B cell (primary cell): ENCODE measurements at regions not wholly inside any gene's neighbourhood (a gene's known extent, or its start where the extent isn't known, plus 50 kb on each side); places are given as distances from the start of the nearest gene placed in this dataset.
"Not testable (repeated sequence)": the region's sequence is repeated elsewhere in the genome, so short reads cannot be mapped to it uniquely, and the experiment has no call there.

ENCODE experiments used
- ATAC-seq: fragments of 200-7000 bp; cut with Tn5 transposase; one replicate; pipeline ENCODE4 v1.10.0; 2021; ENCODE audit warnings: low read depth, mild to moderate bottlenecking, moderate number of reproducible peaks, moderate library complexity
- CTCF ChIA-PET: fragments of 350-600 bp; sonication (Branson Sonifier 250); formaldehyde crosslinking; loops from one replicate; lab custom pipeline; 2021; ENCODE audit warnings: antibody characterized with exemption, inconsistent platforms; lab: Charles Lee
- POLR2A ChIA-PET: fragments of 350-600 bp; sonication (Branson Sonifier 250); formaldehyde crosslinking; loops from one replicate; lab custom pipeline; 2021; ENCODE audit warnings: antibody characterized with exemption; lab: Charles Lee
- DNase-seq: peaks from one replicate; pipeline ENCODE4 v3.0.0; 2013
- H2AFZ ChIP-seq: 2 replicates; pipeline ENCODE4 v1.6.1; 2012; ENCODE audit warnings: mild to moderate bottlenecking, low read depth, low read length; ENCODE audit not compliant: insufficient read depth, poor library complexity, severe bottlenecking
- H3K27ac ChIP-seq, 2 donors: 1 replicate in 1 of 2; 2 replicates in 1 of 2; pipeline ENCODE4 v1.5.1; 2012 to 2013; ENCODE audit warnings: low read length in 2 of 2, mild to moderate bottlenecking in 2 of 2, moderate library complexity in 1 of 2
- H3K27me3 ChIP-seq, 4 experiments: fragments of 200-600 bp in 1 of 4; sonication (generic) in 1 of 4; replicated peaks in 1 of 4; 1 replicate in 2 of 4; 2 replicates in 2 of 4; pipeline versions ENCODE4 v1.6.1 to v1.7.0; 2013 to 2016; ENCODE audit warnings: low read length in 3 of 4, mild to moderate bottlenecking in 2 of 4, mixed read lengths in 1 of 4, moderate library complexity in 1 of 4; ENCODE audit not compliant: insufficient read depth in 4 of 4, control insufficient read depth in 3 of 4; ENCODE audit errors: control extremely low read depth in 1 of 4
- H3K36me3 ChIP-seq, 2 experiments: replicated peaks in 1 of 2; 1 replicate in 1 of 2; 2 replicates in 1 of 2; pipeline versions ENCODE4 v1.6.1 to v1.7.1; 2013; ENCODE audit warnings: low read length in 1 of 2; ENCODE audit not compliant: insufficient read depth in 2 of 2, control insufficient read depth in 1 of 2; ENCODE audit errors: control extremely low read depth in 1 of 2, extremely low read depth in 1 of 2
- H3K4me1 ChIP-seq, 2 donors: fragments of 200-600 bp in 1 of 2; sonication (generic) in 1 of 2; 1 replicate in 1 of 2; 2 replicates in 1 of 2; pipeline versions ENCODE4 v1.5.1 to v1.6.1; 2013 to 2017; ENCODE audit warnings: low read length in 2 of 2; ENCODE audit not compliant: control insufficient read depth in 2 of 2, insufficient read depth in 2 of 2
- H3K4me2 ChIP-seq: replicated peaks from 2 replicates; pipeline ENCODE3; 2012; ENCODE audit warnings: mild to moderate bottlenecking, low read depth, low read length; ENCODE audit not compliant: poor library complexity, severe bottlenecking
- H3K4me3 ChIP-seq, 5 experiments: fragments of 200-600 bp in 1 of 5; sonication (generic) in 1 of 5; 1 replicate in 3 of 5; 2 replicates in 2 of 5; pipeline versions ENCODE4 v1.5.1 to v1.7.0; 2011 to 2016; ENCODE audit warnings: low read length in 4 of 5, mild to moderate bottlenecking in 4 of 5, low read depth in 2 of 5, control low read depth in 1 of 5, moderate library complexity in 1 of 5; ENCODE audit not compliant: insufficient read depth in 1 of 5; ENCODE audit errors: control extremely low read depth in 1 of 5, extremely low read depth in 1 of 5
- H3K79me2 ChIP-seq: fragments of 200-600 bp; sonication (generic); one replicate; pipeline ENCODE4 v1.6.0; 2016; ENCODE audit warnings: low read length; ENCODE audit not compliant: control insufficient read depth, insufficient read depth
- H3K9ac ChIP-seq: fragments of 200-600 bp; sonication (generic); 2 replicates; pipeline ENCODE4 v1.6.1; 2017; ENCODE audit warnings: mild to moderate bottlenecking, low read length, moderate library complexity
- H3K9me3 ChIP-seq, 3 donors: one replicate each; pipeline versions ENCODE4 v1.6.1 to v1.7.1; 2013; ENCODE audit warnings: low read length in 2 of 3; ENCODE audit not compliant: control insufficient read depth in 2 of 3, insufficient read depth in 1 of 3; ENCODE audit errors: control extremely low read depth in 1 of 3
- H4K20me1 ChIP-seq: 2 replicates; pipeline ENCODE4 v1.6.0; 2012; ENCODE audit warnings: mild to moderate bottlenecking, low read length; ENCODE audit not compliant: insufficient read depth, control insufficient read depth, poor library complexity, severe bottlenecking
- H3K27ac Mint-ChIP-seq: one replicate; pipeline ENCODE4 v1.8.0; 2021; ENCODE audit warnings: mixed read lengths
- H3K27me3 Mint-ChIP-seq: one replicate; pipeline ENCODE4 v1.8.0; 2021; ENCODE audit warnings: mixed read lengths
- H3K4me1 Mint-ChIP-seq: one replicate; pipeline ENCODE4 v1.8.0; 2021; ENCODE audit warnings: mixed read lengths
- H3K4me3 Mint-ChIP-seq: one replicate; pipeline ENCODE4 v1.8.0; 2021; ENCODE audit warnings: mixed read lengths
- H3K9me3 Mint-ChIP-seq: one replicate; pipeline ENCODE4 v1.8.0; 2022; ENCODE audit warnings: mixed read lengths; ENCODE audit not compliant: insufficient read depth
- EZH2 ChIP-seq: IDR thresholded peaks from 2 replicates; pipeline ENCODE4 v1.6.1; 2012; ENCODE audit warnings: borderline replicate concordance, low read depth, mild to moderate bottlenecking, moderate library complexity, low read length; ENCODE audit not compliant: insufficient read depth, poor library complexity, severe bottlenecking
- WGBS: methylation state at CpG from one replicate; pipeline ENCODE4 v1.1.5; 2013; ENCODE audit warnings: missing lambda C conversion rate; ENCODE audit not compliant: insufficient coverage; 5-methylcytosine and 5-hydroxymethylcytosine counted together
- intact Hi-C: fragments of 100-400 bp; cut with micrococcal nuclease; formaldehyde crosslinking; loops from one replicate; pipeline ENCODE4 v1.10.0; 2022
- TF ChIP-seq, protein P1 (sequence below): fragments of 200-600 bp; IDR thresholded peaks from one replicate; pipeline ENCODE4 v1.8.0; 2022; ENCODE audit warnings: antibody characterized with exemption, mild to moderate bottlenecking

GRCh38 chr2:184394642-184395041 lies 203.7 kb upstream of the ZNF804A start:
- Mint-ChIP-seq H3K9me3 (no peaks in the 10 kb centered on the region), H3K27me3 (no peaks in the 10 kb centered on the region), H3K27ac (no peak overlapping the region), H3K4me3 (no peak overlapping the region), H3K4me1 (no peaks in the 10 kb centered on the region)
- Histone ChIP-seq H3K4me3 (no peak overlapping the region), H3K4me2 (no peak overlapping the region), H3K27ac (no peak overlapping the region), H3K4me1 (no peaks in the 10 kb centered on the region), H3K79me2 (no peaks in the 10 kb centered on the region), H2AFZ (no peak overlapping the region), H4K20me1 (no peaks in the 10 kb centered on the region), H3K9me3 (no peaks in the 10 kb centered on the region), H3K27me3 (no peaks in the 10 kb centered on the region), H3K36me3 (no peaks in the 10 kb centered on the region), H3K9ac (no peak overlapping the region)
- ATAC-seq, result no peak
- POLR2A ChIA-PET, result no interaction called here
- DNase-seq, result no peak
- CTCF ChIA-PET, result no interaction called here
- intact Hi-C loops, result no loop called here
- TF ChIP-seq, protein P1, sequence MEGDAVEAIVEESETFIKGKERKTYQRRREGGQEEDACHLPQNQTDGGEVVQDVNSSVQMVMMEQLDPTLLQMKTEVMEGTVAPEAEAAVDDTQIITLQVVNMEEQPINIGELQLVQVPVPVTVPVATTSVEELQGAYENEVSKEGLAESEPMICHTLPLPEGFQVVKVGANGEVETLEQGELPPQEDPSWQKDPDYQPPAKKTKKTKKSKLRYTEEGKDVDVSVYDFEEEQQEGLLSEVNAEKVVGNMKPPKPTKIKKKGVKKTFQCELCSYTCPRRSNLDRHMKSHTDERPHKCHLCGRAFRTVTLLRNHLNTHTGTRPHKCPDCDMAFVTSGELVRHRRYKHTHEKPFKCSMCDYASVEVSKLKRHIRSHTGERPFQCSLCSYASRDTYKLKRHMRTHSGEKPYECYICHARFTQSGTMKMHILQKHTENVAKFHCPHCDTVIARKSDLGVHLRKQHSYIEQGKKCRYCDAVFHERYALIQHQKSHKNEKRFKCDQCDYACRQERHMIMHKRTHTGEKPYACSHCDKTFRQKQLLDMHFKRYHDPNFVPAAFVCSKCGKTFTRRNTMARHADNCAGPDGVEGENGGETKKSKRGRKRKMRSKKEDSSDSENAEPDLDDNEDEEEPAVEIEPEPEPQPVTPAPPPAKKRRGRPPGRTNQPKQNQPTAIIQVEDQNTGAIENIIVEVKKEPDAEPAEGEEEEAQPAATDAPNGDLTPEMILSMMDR, result no peak
- no peak for TF ChIP-seq EZH2

DNA sequence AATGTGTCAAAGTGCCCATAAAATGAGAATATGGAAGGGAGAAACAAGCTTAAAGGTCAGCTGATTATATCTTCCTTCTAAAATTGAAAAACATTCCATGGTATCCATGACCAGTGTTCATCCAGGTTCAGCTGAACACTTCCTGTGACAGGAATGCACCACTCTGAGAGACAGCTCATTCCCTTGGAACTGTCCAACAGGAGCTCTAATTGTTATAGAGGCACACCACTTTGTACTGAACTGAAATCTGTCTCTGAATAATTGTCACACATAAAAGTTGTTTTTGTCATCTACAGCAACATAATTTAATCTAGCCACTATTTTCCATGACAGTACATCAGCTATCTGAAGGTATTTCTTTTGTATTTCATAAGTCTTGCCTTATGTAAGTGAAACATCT lies 195.9 kb upstream of the ZNF804A start:
- H4K20me1 ChIP-seq, result no peaks in the 10 kb centered on the region
- CTCF ChIA-PET, result interaction anchor here (0.6 kb wide), 1 partner anchor 13 kb away, joined by 3 read pairs; no protein-coding TSS in a partner anchor
- no peak overlapping the region for H3K27ac Mint-ChIP-seq
- no peaks in the 10 kb centered on the region for H3K79me2 ChIP-seq
- POLR2A ChIA-PET, result no interaction called here
- no peak overlapping the region for H2AFZ ChIP-seq
- H3K9ac ChIP-seq, result no peak overlapping the region
- H3K4me3 ChIP-seq, result no peak overlapping the region
- peaks cover 4% of the 10 kb centered on the region for H3K9me3 Mint-ChIP-seq
- no peak for DNase-seq
- no peak overlapping the region for H3K4me2 ChIP-seq
- no peaks in the 10 kb centered on the region for H3K4me1 Mint-ChIP-seq
- H3K27me3 Mint-ChIP-seq, result no peaks in the 10 kb centered on the region
- H3K4me3 Mint-ChIP-seq, result no peak overlapping the region
- H3K36me3 ChIP-seq, result no peaks in the 10 kb centered on the region
- no peak for ATAC-seq
- no peaks in the 10 kb centered on the region for H3K9me3 ChIP-seq
- H3K4me1 ChIP-seq, result no peaks in the 10 kb centered on the region
- intact Hi-C loops, result no loop called here
- no peak for TF ChIP-seq EZH2
- TF ChIP-seq, protein P1, result no peak
- no peaks in the 10 kb centered on the region for H3K27me3 ChIP-seq
- no peak overlapping the region for H3K27ac ChIP-seq

DNA sequence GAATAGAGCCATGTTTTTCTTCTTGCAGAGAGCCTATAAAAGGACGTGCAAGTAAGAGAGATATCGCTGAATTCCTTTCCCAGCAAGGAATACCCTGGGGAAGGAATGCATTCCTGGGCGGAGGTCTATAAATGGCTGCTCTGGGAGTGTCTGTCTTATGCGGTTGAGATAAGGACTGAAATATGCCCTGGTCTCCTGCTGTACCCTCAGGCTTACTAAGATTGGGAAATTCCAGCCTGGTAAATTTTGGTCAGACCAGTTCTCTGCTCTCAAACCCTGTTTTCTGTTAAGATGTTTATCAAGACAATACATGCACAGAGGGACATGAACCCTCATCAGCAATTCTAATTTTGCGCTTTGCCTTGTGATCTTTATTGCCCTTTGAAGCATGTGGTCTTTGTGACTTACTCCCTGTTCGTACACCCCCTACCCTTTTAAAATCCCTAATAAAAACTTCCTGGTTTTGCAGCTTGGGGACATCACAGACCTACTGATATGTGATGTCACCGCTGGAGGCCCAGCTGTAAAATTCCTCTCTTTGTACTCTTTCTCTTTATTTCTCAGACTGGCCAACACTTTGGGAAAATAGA lies 191.2 kb upstream of the ZNF804A start:
- not testable (repeated sequence) for H3K27me3 ChIP-seq

More for the DNA sequence above, 191.2 kb upstream of the ZNF804A start:
- WGBS, result 91% methylated on average over 5 of the region's 7 CpGs
- H3K4me2 ChIP-seq, POLR2A ChIA-PET, DNase-seq, H3K9ac ChIP-seq, H3K4me3 ChIP-seq, H3K27me3 Mint-ChIP-seq, H3K79me2 ChIP-seq, H3K4me1 ChIP-seq, H3K9me3 ChIP-seq, H3K27ac ChIP-seq, ATAC-seq, H2AFZ ChIP-seq, H3K36me3 ChIP-seq, intact Hi-C loops, H3K4me1 Mint-ChIP-seq, H3K9me3 Mint-ChIP-seq, H4K20me1 ChIP-seq, CTCF ChIA-PET, H3K4me3 Mint-ChIP-seq, H3K27ac Mint-ChIP-seq: not testable (repeated sequence)
